ENCODE measurements at regions not wholly inside any gene's neighbourhood (a gene's known extent, or its start where the extent isn't known, plus 50 kb on each side); places are given as distances from the start of the nearest gene placed in this dataset.

- TF ChIP-seq ZNF488 (tag by site-specific recombination; IDR thresholded peaks at IDR 0.05) (no peak), ZNF660 (tag by site-specific recombination; IDR thresholded peaks at IDR 0.05) (0 out of 2 replicates have a peak, but pooled peaks have one; percentile 27), PRDM10 (tag by site-specific recombination; IDR thresholded peaks at IDR 0.05) (peak; percentile 86), ZNF600 (tag by site-specific recombination; IDR thresholded peaks at IDR 0.05) (peak; percentile 65)
Measured at GRCh38 chr5:96582343-96582742, 79.8 kb upstream of the CAST start (continued).

- CTCF ChIA-PET: interaction anchor here (0.6 to 1.0 kb wide), 2 partner anchors 234 to 236 kb away, joined by 3 read pairs; no protein-coding TSS in a partner anchor
- H3K36me3 ChIP-seq (ENCODE audit: control insufficient read depth in 2 of 2, insufficient read depth in 1 of 2, low read length in 2 of 2): no peaks in the 10 kb centered on the region
- no peak for TF ChIP-seq ZNF555 (tag by site-specific recombination; conservative IDR thresholded peaks at IDR 0.05)
- no peak for TF ChIP-seq ZNF138 (tag by site-specific recombination; IDR thresholded peaks at IDR 0.05; ENCODE audit: borderline replicate concordance)
- no peak for TF ChIP-seq ZNF600 (tag by site-specific recombination; IDR thresholded peaks at IDR 0.05)
- TF ChIP-seq ZNF449 (tag by site-specific recombination; IDR thresholded peaks at IDR 0.05): no peak
- TF ChIP-seq ZNF768 (tag by site-specific recombination; IDR thresholded peaks at IDR 0.05): no peak
- TF ChIP-seq ZNF670 (tag by site-specific recombination; IDR thresholded peaks at IDR 0.05; ENCODE audit: low read depth): no peak
- no peak for TF ChIP-seq ZNF341 (tag by site-specific recombination; IDR thresholded peaks at IDR 0.05; ENCODE audit: low read depth)
- TF ChIP-seq ZNF843 (tag by site-specific recombination; IDR thresholded peaks at IDR 0.05): no peak
- no peak for TF ChIP-seq ZNF274 (IDR thresholded peaks at IDR 0.05; ENCODE audit: low read length)
- no peak for TF ChIP-seq ZNF274 (tag by site-specific recombination; IDR thresholded peaks at IDR 0.05; ENCODE audit: borderline replicate concordance)
- no peak for TF ChIP-seq ZNF791 (tag by site-specific recombination; IDR thresholded peaks at IDR 0.05)
- no peak for TF ChIP-seq ZNF558 (tag by site-specific recombination; IDR thresholded peaks at IDR 0.05)
- TF ChIP-seq ZNF692 (tag by site-specific recombination; IDR thresholded peaks at IDR 0.05): no peak
- TF ChIP-seq HOXD13 (CRISPR knock-in tag; IDR thresholded peaks at IDR 0.05; ENCODE audit: borderline replicate concordance): no peak
- TF ChIP-seq FEZF1 (tag by site-specific recombination; IDR thresholded peaks at IDR 0.05): no peak
- no peak for TF ChIP-seq ZNF596 (tag by site-specific recombination; IDR thresholded peaks at IDR 0.05)
- no peak overlapping the region for H3K4me3 ChIP-seq (ENCODE audit: low read depth, low read length)
- no peak overlapping the region for H3K27ac ChIP-seq (ENCODE audit: extremely low read depth, low read depth, low read length)
- peaks cover 3% of the 10 kb centered on the region; the same call in 1 of the 2 replicates for H3K4me1 ChIP-seq (ENCODE audit: control insufficient read depth, insufficient read depth, low read length)
- H3K9me3 ChIP-seq (ENCODE audit: control insufficient read depth, insufficient read depth, low read depth, low read length): no peaks in the 10 kb centered on the region
- POLR2A ChIA-PET: no interaction called here
Measured at GRCh38 chr5:96584712-96585111, 77.5 kb upstream of the CAST start.
